SK-N-SH (cell line): ENCODE measurements at regions not wholly inside any gene's neighbourhood (a gene's known extent, or its start where the extent isn't known, plus 50 kb on each side); places are given as distances from the start of the nearest gene placed in this dataset.

Source experiments
- CTCF ChIP-seq: fragments of 200-600 bp; sonication (generic); IDR thresholded peaks from 2 replicates; pipeline ENCODE4 v1.6.1; 2017; ENCODE audit warnings: antibody characterized with exemption, mild to moderate bottlenecking, moderate library complexity
- ELF1 ChIP-seq: IDR thresholded peaks from 2 replicates; pipeline ENCODE4 v1.4.0; 2012
- EP300 ChIP-seq, 2 experiments: IDR thresholded peaks; 2 replicates each; pipeline versions ENCODE4 v1.4.0 to v1.6.1; 2012; ENCODE audit warnings: borderline replicate concordance in 1 of 2, low read depth in 1 of 2, low read length in 1 of 2
- FOXM1 ChIP-seq: IDR thresholded peaks from 2 replicates; pipeline ENCODE4 v1.4.0; 2012; ENCODE audit warnings: low read depth, mild to moderate bottlenecking
- POLR2AphosphoS5 ChIP-seq: IDR thresholded peaks from 2 replicates; pipeline ENCODE4 v1.6.1; 2012; ENCODE audit warnings: low read depth, low read length
- REST ChIP-seq: IDR thresholded peaks from 2 replicates; pipeline ENCODE4 v1.6.1; 2012; ENCODE audit warnings: mild to moderate bottlenecking, low read depth, low read length, moderate library complexity
- TEAD4 ChIP-seq: IDR thresholded peaks from 2 replicates; pipeline ENCODE4 v1.4.0; 2012; ENCODE audit warnings: mild to moderate bottlenecking, borderline replicate concordance; ENCODE audit not compliant: insufficient read depth
- USF2 ChIP-seq: fragments of 150-350 bp; IDR thresholded peaks from 2 replicates; pipeline ENCODE4 v1.6.1; 2017; ENCODE audit warnings: antibody characterized with exemption, low read length, low read depth, borderline replicate concordance

- TF ChIP-seq CTCF (no peak), EP300 (IDR thresholded peaks at IDR 0.05; ENCODE audit: borderline replicate concordance in 1 of 2, low read depth in 1 of 2, low read length in 1 of 2) (no peak), FOXM1 (no peak), USF2 (no peak), TEAD4 (no peak), ELF1 (no peak), POLR2AphosphoS5 (no peak), REST (no peak)
Observed at GRCh38 chr12:41706376-41706775, 438.3 kb downstream of the GXYLT1 start.
